Activated CD8-positive, alpha-beta T cell treated with anti-CD3 and anti-CD28 coated beads, Interleukin-2, amount 10 ng/mL, durations not matched to agents 7 days and 5 days (primary cell): ENCODE measurements at regions not wholly inside any gene's neighbourhood (a gene's known extent, or its start where the extent isn't known, plus 50 kb on each side); places are given as distances from the start of the nearest gene placed in this dataset.
"Not testable (repeated sequence)": the region's sequence is repeated elsewhere in the genome, so short reads cannot be mapped to it uniquely, and the experiment has no call there.

ENCODE experiments used
- ATAC-seq: fragments of 150-1000 bp; cut with Tn5 transposase; one replicate; pipeline ENCODE4 v1.10.0; 2021; ENCODE audit warnings: moderate library complexity
- CTCF ChIA-PET: fragments of 350-600 bp; sonication (Branson Sonifier 250); formaldehyde crosslinking; loops from one replicate; lab custom pipeline; 2021; ENCODE audit warnings: antibody characterized with exemption; lab: Charles Lee
- POLR2A ChIA-PET: fragments of 350-600 bp; sonication (Branson Sonifier 250); formaldehyde crosslinking; loops from one replicate; lab custom pipeline; 2021; ENCODE audit warnings: antibody characterized with exemption; lab: Charles Lee
- DNase-seq: peaks from one replicate; pipeline ENCODE4 v3.0.0-alpha.2; 2020
- H3K27ac Mint-ChIP-seq: one replicate; pipeline ENCODE4 v1.8.0; 2021; ENCODE audit warnings: mild to moderate bottlenecking, mixed read lengths
- H3K27me3 Mint-ChIP-seq: one replicate; pipeline ENCODE4 v1.8.0; 2021; ENCODE audit warnings: low read depth, mixed read lengths
- H3K36me3 Mint-ChIP-seq: one replicate; pipeline ENCODE4 v1.8.0; 2021; ENCODE audit warnings: low read depth, mixed read lengths
- H3K4me1 Mint-ChIP-seq: one replicate; pipeline ENCODE4 v1.8.0; 2021; ENCODE audit warnings: low read depth, mixed read lengths
- H3K4me3 Mint-ChIP-seq: one replicate; pipeline ENCODE4 v1.8.0; 2021; ENCODE audit warnings: mild to moderate bottlenecking, mixed read lengths
- H3K9me3 Mint-ChIP-seq: one replicate; pipeline ENCODE4 v1.8.0; 2022; ENCODE audit warnings: mixed read lengths; ENCODE audit not compliant: insufficient read depth

DNA sequence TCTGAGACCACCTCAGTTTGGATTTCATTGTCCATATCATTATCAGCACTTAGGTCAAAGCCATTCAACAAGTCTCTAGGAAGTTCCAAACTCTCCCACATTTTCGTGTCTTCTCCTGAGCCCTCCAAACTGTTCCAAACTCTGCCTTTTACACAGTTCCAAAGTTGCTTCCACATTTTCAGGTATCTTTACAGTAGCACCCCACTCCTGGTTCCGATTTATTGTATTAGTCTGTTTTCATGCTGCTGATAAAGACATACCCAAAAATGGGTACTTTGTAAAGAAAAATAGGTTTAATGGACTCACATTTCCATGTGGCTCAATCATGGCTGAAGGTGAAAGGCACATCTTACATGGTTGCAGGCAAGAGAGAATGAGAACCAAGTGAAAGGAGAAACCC is 646.4 kb upstream of the LRFN5 start:
- CTCF ChIA-PET: not testable (repeated sequence)

GRCh38 chr14:40955131-40955505 is 651.6 kb upstream of the LRFN5 start:
- peaks cover 6% of the 10 kb centered on the region for H3K9me3 Mint-ChIP-seq
- ChIA-PET POLR2A (no interaction called here), CTCF (no interaction called here)
- DNase-seq (no peak), ATAC-seq (no peak)
- H3K27me3 Mint-ChIP-seq: no peaks in the 10 kb centered on the region
- H3K36me3 Mint-ChIP-seq: no peaks in the 10 kb centered on the region
- no peaks in the 10 kb centered on the region for H3K4me1 Mint-ChIP-seq
- no peak overlapping the region for H3K27ac Mint-ChIP-seq
- H3K4me3 Mint-ChIP-seq: no peak overlapping the region

More for the DNA sequence above, 646.4 kb upstream of the LRFN5 start:
- H3K36me3 Mint-ChIP-seq, H3K27me3 Mint-ChIP-seq, H3K27ac Mint-ChIP-seq, ATAC-seq, H3K4me1 Mint-ChIP-seq, H3K9me3 Mint-ChIP-seq, H3K4me3 Mint-ChIP-seq, DNase-seq, POLR2A ChIA-PET: not testable (repeated sequence)

DNA sequence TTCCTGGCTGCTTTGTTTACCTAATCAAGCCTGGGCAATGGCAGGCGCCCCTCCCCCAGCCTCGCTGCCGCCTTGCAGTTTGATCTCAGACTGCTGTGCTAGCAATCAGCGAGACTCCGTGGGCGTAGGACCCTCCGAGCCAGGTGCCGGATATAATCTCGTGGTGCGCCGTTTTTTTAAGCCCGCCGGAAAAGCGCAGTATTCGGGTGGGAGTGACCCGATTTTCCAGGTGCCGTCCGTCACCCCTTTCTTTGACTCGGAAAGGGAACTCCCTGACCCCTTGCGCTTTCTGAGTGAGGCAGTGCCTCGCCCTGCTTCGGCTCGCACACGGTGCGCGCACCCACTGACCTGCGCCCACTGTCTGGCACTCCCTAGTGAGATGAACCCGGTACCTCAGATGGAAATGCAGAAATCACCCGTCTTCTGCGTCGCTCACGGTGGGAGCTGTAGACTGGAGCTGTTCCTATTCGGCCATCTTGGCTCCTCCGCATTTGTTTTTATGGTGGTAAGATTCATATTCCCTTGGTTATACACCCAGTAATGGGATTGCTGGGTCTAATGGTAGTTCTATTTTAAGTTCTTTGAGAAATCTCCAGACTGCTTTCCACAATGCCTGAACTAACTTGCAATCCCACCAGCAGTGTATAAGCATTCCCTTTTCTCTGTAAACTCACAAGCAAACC is 652.1 kb upstream of the LRFN5 start:
- ATAC-seq, H3K36me3 Mint-ChIP-seq, H3K27me3 Mint-ChIP-seq, H3K4me3 Mint-ChIP-seq, CTCF ChIA-PET, POLR2A ChIA-PET, H3K9me3 Mint-ChIP-seq, H3K4me1 Mint-ChIP-seq, DNase-seq, H3K27ac Mint-ChIP-seq: not testable (repeated sequence)

GRCh38 chr14:40944521-40944920 is 662.2 kb upstream of the LRFN5 start:
- ChIA-PET CTCF (no interaction called here), POLR2A (no interaction called here)
- H3K27me3 Mint-ChIP-seq: no peaks in the 10 kb centered on the region
- no peaks in the 10 kb centered on the region for H3K9me3 Mint-ChIP-seq
- H3K4me3 Mint-ChIP-seq: no peak overlapping the region
- DNase-seq (no peak), ATAC-seq (no peak)
- H3K36me3 Mint-ChIP-seq: no peaks in the 10 kb centered on the region
- no peak overlapping the region for H3K27ac Mint-ChIP-seq
- H3K4me1 Mint-ChIP-seq: no peaks in the 10 kb centered on the region

GRCh38 chr14:40936861-40937260 is 669.8 kb upstream of the LRFN5 start:
- ATAC-seq (no peak), DNase-seq (no peak)
- ChIA-PET CTCF (no interaction called here), POLR2A (no interaction called here)
- H3K4me3 Mint-ChIP-seq: no peak overlapping the region
- no peaks in the 10 kb centered on the region for H3K36me3 Mint-ChIP-seq
- peaks cover 3% of the 10 kb centered on the region for H3K9me3 Mint-ChIP-seq
- H3K4me1 Mint-ChIP-seq: no peaks in the 10 kb centered on the region
- no peak overlapping the region for H3K27ac Mint-ChIP-seq
- no peaks in the 10 kb centered on the region for H3K27me3 Mint-ChIP-seq

- ATAC-seq: no peak
- H3K27ac Mint-ChIP-seq: no peak overlapping the region
- ChIA-PET CTCF (no interaction called here), POLR2A (no interaction called here)
- H3K9me3 Mint-ChIP-seq: peaks cover 5% of the 10 kb centered on the region
- H3K4me3 Mint-ChIP-seq: no peak overlapping the region
- H3K4me1 Mint-ChIP-seq: no peaks in the 10 kb centered on the region
- DNase-seq: no peak
- H3K36me3 Mint-ChIP-seq: no peaks in the 10 kb centered on the region
- H3K27me3 Mint-ChIP-seq: no peaks in the 10 kb centered on the region
Observed at GRCh38 chr14:40920380-40920779, 686.3 kb upstream of the LRFN5 start.

GRCh38 chr14:40911141-40911540 is 695.5 kb upstream of the LRFN5 start:
- POLR2A ChIA-PET: no interaction called here
- peaks cover 14% of the 10 kb centered on the region for H3K9me3 Mint-ChIP-seq
- DNase-seq: no peak

GRCh38 chr14:40909906-40910305 is 696.8 kb upstream of the LRFN5 start:
- no peaks in the 10 kb centered on the region for H3K36me3 Mint-ChIP-seq
- no peak overlapping the region for H3K27ac Mint-ChIP-seq
- no peak overlapping the region for H3K4me3 Mint-ChIP-seq
- ATAC-seq (no peak), DNase-seq (no peak)
- ChIA-PET CTCF (no interaction called here), POLR2A (no interaction called here)
- H3K9me3 Mint-ChIP-seq: peaks cover 14% of the 10 kb centered on the region
- H3K4me1 Mint-ChIP-seq: no peaks in the 10 kb centered on the region
- no peaks in the 10 kb centered on the region for H3K27me3 Mint-ChIP-seq

More at GRCh38 chr14:40911141-40911540, 695.5 kb upstream of the LRFN5 start:
- no peaks in the 10 kb centered on the region for H3K36me3 Mint-ChIP-seq
- no peaks in the 10 kb centered on the region for H3K4me1 Mint-ChIP-seq
- ATAC-seq: no peak
- H3K27ac Mint-ChIP-seq: no peak overlapping the region
- H3K4me3 Mint-ChIP-seq: no peak overlapping the region
- no peaks in the 10 kb centered on the region for H3K27me3 Mint-ChIP-seq
- CTCF ChIA-PET: no interaction called here

DNA sequence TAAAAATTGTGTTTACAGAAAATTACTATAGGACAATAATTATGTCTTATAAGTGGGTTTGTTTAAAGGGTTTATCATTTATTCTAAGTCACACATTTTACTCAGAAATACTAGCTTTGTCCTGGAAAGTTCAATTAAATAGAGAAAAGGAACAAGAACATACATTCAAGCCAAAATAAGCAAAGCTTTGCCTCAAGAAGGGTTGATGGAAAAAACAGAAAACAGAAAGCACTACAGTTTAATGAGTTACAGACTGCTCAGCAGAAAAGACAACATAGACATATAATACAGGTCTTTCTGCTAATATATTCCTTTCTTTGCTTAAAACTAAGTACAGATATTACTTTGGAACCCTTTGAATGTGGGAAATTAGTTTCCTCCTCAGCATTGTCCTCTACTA is 703.0 kb upstream of the LRFN5 start:
- no peak for DNase-seq
- no peaks in the 10 kb centered on the region for H3K36me3 Mint-ChIP-seq

DNA sequence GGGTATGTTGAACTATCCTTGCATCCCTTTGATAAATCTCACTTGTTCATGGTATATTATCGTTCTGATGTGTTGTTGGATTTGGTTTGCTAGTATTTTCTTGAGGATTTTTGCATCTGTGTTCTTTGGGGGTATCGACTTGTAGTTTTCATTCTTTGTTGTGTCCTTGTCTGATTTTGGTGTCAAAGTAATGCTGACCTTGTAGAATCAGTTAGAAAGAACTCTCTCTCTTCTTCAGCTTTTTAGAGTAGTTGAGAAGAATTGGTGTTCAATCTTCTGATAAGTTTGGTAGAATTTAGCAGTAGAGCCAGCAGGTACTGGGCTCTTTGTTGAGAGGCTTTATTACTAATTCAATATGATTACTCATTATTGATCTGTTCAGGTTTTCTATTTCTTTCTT is 707.2 kb upstream of the LRFN5 start:
- ATAC-seq (no peak), DNase-seq (no peak)
- no peak overlapping the region for H3K27ac Mint-ChIP-seq
- H3K9me3 Mint-ChIP-seq: peaks cover 21% of the 10 kb centered on the region
- no peak overlapping the region for H3K4me3 Mint-ChIP-seq
- H3K36me3 Mint-ChIP-seq: no peaks in the 10 kb centered on the region
- no peaks in the 10 kb centered on the region for H3K27me3 Mint-ChIP-seq
- CTCF ChIA-PET: no interaction called here
- no peaks in the 10 kb centered on the region for H3K4me1 Mint-ChIP-seq
- POLR2A ChIA-PET: no interaction called here

More for the DNA sequence above, 703.0 kb upstream of the LRFN5 start:
- H3K27me3 Mint-ChIP-seq: no peaks in the 10 kb centered on the region
- ChIA-PET POLR2A (no interaction called here), CTCF (no interaction called here)
- H3K4me3 Mint-ChIP-seq: no peak overlapping the region
- H3K4me1 Mint-ChIP-seq: no peaks in the 10 kb centered on the region
- no peak overlapping the region for H3K27ac Mint-ChIP-seq
- ATAC-seq: no peak
- H3K9me3 Mint-ChIP-seq: peaks cover 18% of the 10 kb centered on the region

- ATAC-seq (no peak), DNase-seq (no peak)
- no peaks in the 10 kb centered on the region for H3K27me3 Mint-ChIP-seq
- ChIA-PET CTCF (no interaction called here), POLR2A (no interaction called here)
- H3K4me3 Mint-ChIP-seq: no peak overlapping the region
- H3K27ac Mint-ChIP-seq: no peak overlapping the region
- H3K4me1 Mint-ChIP-seq: no peaks in the 10 kb centered on the region
- no peaks in the 10 kb centered on the region for H3K36me3 Mint-ChIP-seq
- peaks cover 17% of the 10 kb centered on the region for H3K9me3 Mint-ChIP-seq
Observed at GRCh38 chr14:40894846-40895245, 711.8 kb upstream of the LRFN5 start.

DNA sequence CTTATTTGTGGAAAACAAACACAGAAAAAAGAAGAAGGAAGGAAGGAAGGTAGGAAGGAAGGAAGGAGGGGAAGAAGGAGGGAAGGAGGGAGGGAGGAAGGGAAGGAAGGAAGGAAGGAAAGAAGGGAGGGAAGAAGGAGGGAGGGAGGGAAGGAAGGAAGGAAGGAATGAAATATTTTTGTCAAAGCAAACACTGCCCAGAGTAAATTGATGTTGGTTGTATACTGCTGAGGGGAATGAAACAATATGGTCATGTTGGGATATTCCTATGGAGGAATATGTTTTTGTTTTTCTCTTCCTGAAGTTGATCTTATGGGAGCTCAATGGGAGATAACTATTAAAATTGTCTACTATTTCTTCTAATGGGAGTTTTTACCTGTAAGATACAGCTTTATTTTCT is 717.5 kb upstream of the LRFN5 start:
- ChIA-PET POLR2A (no interaction called here), CTCF (no interaction called here)
- Mint-ChIP-seq H3K9me3 (peaks cover 5% of the 10 kb centered on the region), H3K4me1 (no peaks in the 10 kb centered on the region), H3K36me3 (no peaks in the 10 kb centered on the region), H3K27ac (no peak overlapping the region), H3K4me3 (no peak overlapping the region), H3K27me3 (no peaks in the 10 kb centered on the region)
- no peak for DNase-seq
- no peak for ATAC-seq

DNA sequence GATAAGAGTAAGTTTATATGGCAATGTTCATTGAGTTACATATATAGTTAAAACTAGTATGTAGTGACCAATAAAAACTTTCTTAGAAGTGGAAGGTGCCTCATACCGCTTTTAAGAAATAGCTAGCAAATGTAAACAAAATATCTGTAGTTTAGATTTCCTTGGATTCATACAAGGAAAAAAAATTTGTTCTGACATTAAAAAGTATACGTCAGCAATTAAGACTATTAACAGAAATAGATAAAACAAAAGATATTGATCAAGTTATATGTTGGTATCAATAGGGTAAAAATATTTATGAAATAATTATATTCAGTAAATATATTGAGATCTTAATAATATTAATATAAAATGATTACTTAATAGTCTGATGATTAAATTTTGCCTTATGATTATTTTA is 718.8 kb upstream of the LRFN5 start:
- POLR2A ChIA-PET: no interaction called here
- no peaks in the 10 kb centered on the region for H3K27me3 Mint-ChIP-seq

More for the DNA sequence above, 718.8 kb upstream of the LRFN5 start:
- Mint-ChIP-seq H3K27ac (no peak overlapping the region), H3K36me3 (no peaks in the 10 kb centered on the region), H3K4me1 (no peaks in the 10 kb centered on the region), H3K4me3 (no peak overlapping the region), H3K9me3 (peaks cover 3% of the 10 kb centered on the region)
- CTCF ChIA-PET: no interaction called here
- ATAC-seq: no peak
- DNase-seq: no peak
